Kasumi-1 (cell line): ENCODE measurements at regions not wholly inside any gene's neighbourhood (a gene's known extent, or its start where the extent isn't known, plus 50 kb on each side); places are given as distances from the start of the nearest gene placed in this dataset.
A peak's percentile ranks its signal among the peaks of the same experiment; 100 is the strongest.
"Not testable (repeated sequence)": the region's sequence is repeated elsewhere in the genome, so short reads cannot be mapped to it uniquely, and the experiment has no call there.

Source experiments
- DNase-seq, 2 experiments: peaks; one replicate each; lab custom pipeline; 2025; lab: John Stamatoyannopoulos, UW

- DNase-seq: no peak
Measured at GRCh38 chr9:104326912-104327311, 177.2 kb upstream of the OR13F1 start.

- DNase-seq: no peak
Measured at GRCh38 chr9:104329245-104329644, 174.8 kb upstream of the OR13F1 start.

- DNase-seq: no peak
Measured at GRCh38 chr9:104330841-104331240, 173.2 kb upstream of the OR13F1 start.

GRCh38 chr9:104334549-104334948, 169.5 kb upstream of the OR13F1 start:
- DNase-seq: no peak

GRCh38 chr9:104339692-104340091, 164.4 kb upstream of the OR13F1 start:
- no peak for DNase-seq

- no peak for DNase-seq
Measured at GRCh38 chr9:104342552-104342951, 161.5 kb upstream of the OR13F1 start.

- no peak for DNase-seq
Measured at GRCh38 chr9:104345061-104345460, 159.0 kb upstream of the OR13F1 start.

- DNase-seq: no peak
Measured at GRCh38 chr9:104350541-104350940, 153.5 kb upstream of the OR13F1 start.

- DNase-seq: no peak
Measured at GRCh38 chr9:104351726-104352125, 152.3 kb upstream of the OR13F1 start.

- DNase-seq: no peak
Measured at GRCh38 chr9:104361207-104361606, 142.9 kb upstream of the OR13F1 start.

GRCh38 chr9:104362912-104363472, 141.1 kb upstream of the OR13F1 start:
- DNase-seq: no peak

- no peak for DNase-seq
Measured at GRCh38 chr9:104367507-104367906, 136.6 kb upstream of the OR13F1 start.

- DNase-seq: not testable (repeated sequence)
Measured at GRCh38 chr9:104368318-104368717, 135.7 kb upstream of the OR13F1 start.

GRCh38 chr9:104374711-104375110, 129.4 kb upstream of the OR13F1 start:
- DNase-seq: no peak

GRCh38 chr9:104386013-104386412, 118.0 kb upstream of the OR13F1 start:
- DNase-seq: no peak

GRCh38 chr9:104386425-104387069, 117.5 kb upstream of the OR13F1 start:
- DNase-seq: peak; percentile 69 to 73

- no peak for DNase-seq
Measured at GRCh38 chr9:104388071-104388470, 116.0 kb upstream of the OR13F1 start.

- DNase-seq: no peak
Measured at GRCh38 chr9:104389341-104389740, 114.7 kb upstream of the OR13F1 start.

GRCh38 chr9:104394901-104395300, 109.2 kb upstream of the OR13F1 start:
- not testable (repeated sequence) for DNase-seq

- no peak for DNase-seq
Measured at GRCh38 chr9:104412238-104412637, 91.8 kb upstream of the OR13F1 start.

- DNase-seq: no peak
Measured at GRCh38 chr9:104416470-104416869, 87.6 kb upstream of the OR13F1 start.

GRCh38 chr9:104417296-104417695, 86.8 kb upstream of the OR13F1 start:
- no peak for DNase-seq

- DNase-seq: no peak
Measured at GRCh38 chr9:104429031-104429546, 75.0 kb upstream of the OR13F1 start.

GRCh38 chr9:104435059-104435458, 69.0 kb upstream of the OR13F1 start:
- no peak for DNase-seq
